ENCODE measurements at regions not wholly inside any gene's neighbourhood (a gene's known extent, or its start where the extent isn't known, plus 50 kb on each side); places are given as distances from the start of the nearest gene placed in this dataset.

GRCh38 chr16:72530434-72530833 lies 358.5 kb upstream of the PMFBP1 start:
- POLR2A ChIA-PET, result no interaction called here
- no peaks in the 10 kb centered on the region for H3K27me3 Mint-ChIP-seq
- no peaks in the 10 kb centered on the region for H3K4me1 Mint-ChIP-seq (ENCODE audit: low read depth)
- DNase-seq, result no peak
- H3K27ac Mint-ChIP-seq, result no peak overlapping the region
- peaks cover 3% of the 10 kb centered on the region for H3K9me3 Mint-ChIP-seq
- CTCF ChIA-PET, result no interaction called here
- intact Hi-C loops (cut with micrococcal nuclease), result no loop called here
- H3K36me3 Mint-ChIP-seq, result no peaks in the 10 kb centered on the region
- no peak overlapping the region for H3K4me3 Mint-ChIP-seq

DNA sequence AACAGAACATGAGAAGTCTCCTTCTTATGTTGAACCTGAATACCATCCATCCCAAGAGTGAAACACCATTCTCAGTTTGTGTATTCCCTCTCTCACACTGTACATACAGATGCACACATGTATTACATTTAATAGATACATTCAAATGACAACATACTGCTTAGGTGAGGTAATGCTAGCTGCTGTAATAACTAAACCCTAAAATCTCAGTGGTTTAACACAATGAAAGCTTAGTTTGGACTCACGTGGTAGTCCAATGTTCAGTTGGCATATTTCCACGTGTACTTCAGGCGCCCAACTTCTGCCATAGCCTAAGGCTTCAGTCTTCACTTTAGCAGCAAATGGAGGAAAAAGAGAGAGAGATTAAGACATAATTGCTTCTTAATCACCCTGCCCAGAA lies 351.1 kb upstream of the PMFBP1 start:
- CTCF ChIA-PET, result no interaction called here
- Mint-ChIP-seq H3K9me3 (peaks cover 21% of the 10 kb centered on the region), H3K27me3 (no peaks in the 10 kb centered on the region), H3K27ac (no peak overlapping the region), H3K36me3 (peaks cover 7% of the 10 kb centered on the region), H3K4me1 (ENCODE audit: low read depth) (no peaks in the 10 kb centered on the region), H3K4me3 (no peak overlapping the region)
- POLR2A ChIA-PET, result no interaction called here
- DNase-seq, result no peak
- intact Hi-C loops (cut with micrococcal nuclease), result no loop called here

DNA sequence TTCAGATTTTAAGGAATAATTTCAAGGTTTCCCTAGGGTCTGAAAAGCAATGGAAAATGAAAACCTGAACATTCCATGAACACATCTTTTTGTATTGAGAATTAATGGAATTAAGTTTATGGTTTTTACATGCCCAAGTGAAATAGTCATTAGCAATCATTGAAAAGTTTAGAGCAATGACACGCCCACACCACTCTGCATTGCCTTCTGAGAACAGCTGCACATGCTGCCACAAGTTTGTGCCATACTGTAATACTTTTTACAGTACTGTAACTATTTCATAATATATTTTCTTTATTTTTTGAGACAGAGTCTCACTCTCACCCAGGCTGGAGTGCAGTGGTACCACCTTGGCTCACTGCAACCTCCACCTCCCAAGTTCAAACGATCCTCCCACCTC lies 345.2 kb upstream of the PMFBP1 start:
- DNase-seq, result no peak
- peaks cover 5% of the 10 kb centered on the region for H3K36me3 Mint-ChIP-seq
- CTCF ChIA-PET, result interaction anchor here (0.6 kb wide), 1 partner anchor 395 kb away, joined by 3 read pairs; no protein-coding TSS in a partner anchor

GRCh38 chr16:72511171-72511570 lies 339.2 kb upstream of the PMFBP1 start:
- ChIA-PET CTCF (interaction anchor here (0.9 kb wide), 1 partner anchor 12 kb away, joined by 3 read pairs; no protein-coding TSS in a partner anchor), POLR2A (no interaction called here)
- no peaks in the 10 kb centered on the region for H3K36me3 Mint-ChIP-seq
- no peaks in the 10 kb centered on the region for H3K27me3 Mint-ChIP-seq
- no peaks in the 10 kb centered on the region for H3K4me1 Mint-ChIP-seq (ENCODE audit: low read depth)
- no peak for DNase-seq
- intact Hi-C loops (cut with micrococcal nuclease), result no loop called here
- H3K27ac Mint-ChIP-seq, result no peak overlapping the region
- no peak overlapping the region for H3K4me3 Mint-ChIP-seq
- no peaks in the 10 kb centered on the region for H3K9me3 Mint-ChIP-seq

More for the DNA sequence above, 345.2 kb upstream of the PMFBP1 start:
- POLR2A ChIA-PET, result no interaction called here
- no peaks in the 10 kb centered on the region for H3K4me1 Mint-ChIP-seq (ENCODE audit: low read depth)
- no peaks in the 10 kb centered on the region for H3K27me3 Mint-ChIP-seq
- intact Hi-C loops (cut with micrococcal nuclease), result no loop called here
- no peak overlapping the region for H3K4me3 Mint-ChIP-seq
- H3K9me3 Mint-ChIP-seq, result peaks cover 8% of the 10 kb centered on the region
- no peak overlapping the region for H3K27ac Mint-ChIP-seq

- DNase-seq, result no peak
- H3K4me1 Mint-ChIP-seq (ENCODE audit: low read depth), result no peaks in the 10 kb centered on the region
- no peak overlapping the region for H3K4me3 Mint-ChIP-seq
- POLR2A ChIA-PET, result no interaction called here
- CTCF ChIA-PET, result no interaction called here
- intact Hi-C loops (cut with micrococcal nuclease), result no loop called here
- no peaks in the 10 kb centered on the region for H3K27me3 Mint-ChIP-seq
- H3K27ac Mint-ChIP-seq, result no peak overlapping the region
- no peaks in the 10 kb centered on the region for H3K36me3 Mint-ChIP-seq
- no peaks in the 10 kb centered on the region for H3K9me3 Mint-ChIP-seq
Observed at GRCh38 chr16:72508191-72508590, 336.2 kb upstream of the PMFBP1 start.

GRCh38 chr16:72502594-72503005 lies 330.6 kb upstream of the PMFBP1 start:
- intact Hi-C loops (cut with micrococcal nuclease), result loop anchor here (5.0 kb wide), 2 partner anchors 345 to 695 kb away; no protein-coding TSS in a partner anchor
- Mint-ChIP-seq H3K4me1 (ENCODE audit: low read depth) (no peaks in the 10 kb centered on the region), H3K4me3 (no peak overlapping the region), H3K36me3 (no peaks in the 10 kb centered on the region), H3K9me3 (no peaks in the 10 kb centered on the region), H3K27ac (no peak overlapping the region), H3K27me3 (no peaks in the 10 kb centered on the region)
- POLR2A ChIA-PET, result no interaction called here
- DNase-seq, result no peak
- CTCF ChIA-PET, result interaction anchor here (0.7 to 2.2 kb wide), 5 partner anchors 10 to 355 kb away, joined by 3 to 9 read pairs (median 4); no protein-coding TSS in a partner anchor

- intact Hi-C loops (cut with micrococcal nuclease), result loop anchor here (5.0 kb wide), 2 partner anchors 345 to 695 kb away; no protein-coding TSS in a partner anchor
- H3K36me3 Mint-ChIP-seq, result no peaks in the 10 kb centered on the region
- no peak overlapping the region for H3K27ac Mint-ChIP-seq
- ChIA-PET POLR2A (no interaction called here), CTCF (interaction anchor here (0.7 to 2.2 kb wide), 4 partner anchors 9 to 378 kb away, joined by 3 to 9 read pairs (median 4); no protein-coding TSS in a partner anchor)
- H3K9me3 Mint-ChIP-seq, result no peaks in the 10 kb centered on the region
- peak; percentile 57 for DNase-seq
- H3K27me3 Mint-ChIP-seq, result no peaks in the 10 kb centered on the region
- no peaks in the 10 kb centered on the region for H3K4me1 Mint-ChIP-seq (ENCODE audit: low read depth)
- H3K4me3 Mint-ChIP-seq, result no peak overlapping the region
Observed at GRCh38 chr16:72501739-72502593, 330.0 kb upstream of the PMFBP1 start.

GRCh38 chr16:72500545-72500944 lies 328.6 kb upstream of the PMFBP1 start:
- no peaks in the 10 kb centered on the region for H3K36me3 Mint-ChIP-seq
- no peaks in the 10 kb centered on the region for H3K4me1 Mint-ChIP-seq (ENCODE audit: low read depth)
- intact Hi-C loops (cut with micrococcal nuclease), result loop anchor here (5.0 kb wide), 2 partner anchors 347 to 697 kb away; no protein-coding TSS in a partner anchor
- H3K9me3 Mint-ChIP-seq, result no peaks in the 10 kb centered on the region
- ChIA-PET POLR2A (no interaction called here), CTCF (interaction anchor here (1.0 to 2.0 kb wide), 3 partner anchors 332 to 376 kb away, joined by 3 to 5 read pairs (median 3); no protein-coding TSS in a partner anchor)
- DNase-seq, result no peak
- H3K27ac Mint-ChIP-seq, result no peak overlapping the region
- H3K27me3 Mint-ChIP-seq, result no peaks in the 10 kb centered on the region
- no peak overlapping the region for H3K4me3 Mint-ChIP-seq

DNA sequence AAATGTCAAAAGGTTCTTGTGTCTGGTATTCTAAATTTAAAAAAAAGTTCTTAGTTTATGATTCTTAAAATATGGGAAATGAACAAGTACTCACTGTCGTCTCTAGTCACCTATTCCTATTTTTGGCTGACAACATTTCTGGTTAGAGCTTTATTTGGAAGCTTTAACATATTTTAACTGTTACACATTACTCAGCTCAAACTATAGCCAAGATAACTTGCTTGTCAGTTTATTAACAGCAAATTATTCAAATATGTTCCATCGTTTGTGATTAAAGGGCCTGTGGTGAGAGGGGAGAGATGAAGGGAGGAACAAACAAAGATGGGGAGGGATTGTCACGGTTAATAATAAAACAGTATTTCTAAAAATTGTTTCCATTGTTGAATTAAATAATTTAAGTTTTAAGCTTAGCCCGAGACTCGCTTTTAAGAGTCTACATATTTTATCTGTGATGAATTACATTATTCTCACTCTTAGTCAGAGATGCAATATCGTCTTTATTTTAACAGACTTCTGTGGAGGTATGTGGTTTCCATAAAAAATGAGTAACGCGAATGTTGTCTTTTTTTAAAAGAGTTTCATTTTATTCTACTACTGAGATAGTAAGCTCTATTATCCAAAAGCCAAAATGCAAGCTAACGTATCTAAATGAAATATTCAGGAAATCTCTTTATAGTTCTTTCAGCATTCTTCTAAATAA lies 321.9 kb upstream of the PMFBP1 start:
- intact Hi-C loops (cut with micrococcal nuclease), result loop anchor here (5.0 kb wide), 1 partner anchor 168 kb away; no protein-coding TSS in a partner anchor
- H3K9me3 Mint-ChIP-seq, result no peaks in the 10 kb centered on the region
- ChIA-PET CTCF (interaction anchor here (1.5 kb wide), 1 partner anchor 9 kb away, joined by 3 read pairs; no protein-coding TSS in a partner anchor), POLR2A (no interaction called here)
- peaks cover 5% of the 10 kb centered on the region for H3K4me1 Mint-ChIP-seq (ENCODE audit: low read depth)
- H3K4me3 Mint-ChIP-seq, result no peak overlapping the region
- H3K27ac Mint-ChIP-seq, result no peak overlapping the region
- no peaks in the 10 kb centered on the region for H3K36me3 Mint-ChIP-seq
- no peak for DNase-seq
- no peaks in the 10 kb centered on the region for H3K27me3 Mint-ChIP-seq

DNA sequence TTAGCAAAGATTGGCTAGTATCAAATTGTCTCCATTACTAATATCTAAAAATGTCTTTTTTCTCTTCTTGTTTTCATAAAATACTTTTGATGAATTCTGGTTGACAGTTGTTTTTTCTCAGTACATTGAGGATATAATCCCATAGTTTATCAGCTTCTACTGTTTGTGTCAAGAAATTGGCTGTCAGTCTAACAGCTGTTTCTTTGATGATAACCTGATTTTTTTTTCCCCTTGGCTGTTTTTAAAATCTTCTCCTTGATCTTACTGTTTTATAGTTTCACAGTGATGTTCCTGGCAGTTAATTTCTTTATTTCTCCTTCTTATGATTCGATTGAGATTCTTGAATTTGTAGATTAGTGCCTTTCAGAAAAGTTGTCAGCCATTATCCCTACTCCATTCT lies 315.3 kb upstream of the PMFBP1 start:
- no peak overlapping the region for H3K27ac Mint-ChIP-seq

DNA sequence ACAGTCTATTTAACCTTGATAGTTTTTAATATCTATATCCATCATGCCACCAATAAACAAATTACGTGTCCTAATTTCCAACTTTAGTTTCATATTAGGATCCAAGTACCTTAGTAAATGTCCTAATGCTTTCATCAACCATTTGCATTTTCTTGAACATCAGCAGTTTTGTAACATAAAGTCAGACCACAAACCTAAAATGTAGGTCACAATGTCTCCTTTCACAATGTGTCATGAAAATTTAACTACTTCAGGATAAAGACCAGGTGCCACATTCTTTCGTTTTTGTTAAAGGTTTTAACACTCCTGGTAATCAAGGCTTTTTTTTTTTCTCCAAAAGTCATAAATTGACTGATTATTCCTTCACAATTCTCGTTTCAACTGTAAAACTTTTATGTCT lies 310.7 kb upstream of the PMFBP1 start:
- H3K9me3 Mint-ChIP-seq, result peaks cover 4% of the 10 kb centered on the region
- POLR2A ChIA-PET, result no interaction called here
- intact Hi-C loops (cut with micrococcal nuclease), result loop anchor here (1.0 kb wide), 1 partner anchor 8 kb away; no protein-coding TSS in a partner anchor
- peak overlapping the region; percentile 28 for H3K27ac Mint-ChIP-seq
- no peak overlapping the region for H3K4me3 Mint-ChIP-seq
- peaks cover 34% of the 10 kb centered on the region for H3K4me1 Mint-ChIP-seq (ENCODE audit: low read depth)
- DNase-seq, result no peak
- CTCF ChIA-PET, result interaction anchor here (0.8 kb wide), 1 partner anchor 9 kb away, joined by 5 read pairs; no protein-coding TSS in a partner anchor
- no peaks in the 10 kb centered on the region for H3K36me3 Mint-ChIP-seq
- H3K27me3 Mint-ChIP-seq, result no peaks in the 10 kb centered on the region

More for the DNA sequence above, 315.3 kb upstream of the PMFBP1 start:
- intact Hi-C loops (cut with micrococcal nuclease), result no loop called here
- H3K9me3 Mint-ChIP-seq, result peaks cover 4% of the 10 kb centered on the region
- peaks cover 17% of the 10 kb centered on the region for H3K4me1 Mint-ChIP-seq (ENCODE audit: low read depth)
- DNase-seq, result no peak
- H3K27me3 Mint-ChIP-seq, result no peaks in the 10 kb centered on the region
- ChIA-PET CTCF (no interaction called here), POLR2A (no interaction called here)
- no peak overlapping the region for H3K4me3 Mint-ChIP-seq
- no peaks in the 10 kb centered on the region for H3K36me3 Mint-ChIP-seq

- Mint-ChIP-seq H3K27ac (no peak overlapping the region), H3K36me3 (no peaks in the 10 kb centered on the region), H3K4me3 (no peak overlapping the region), H3K9me3 (no peaks in the 10 kb centered on the region), H3K27me3 (no peaks in the 10 kb centered on the region), H3K4me1 (ENCODE audit: low read depth) (peaks cover 34% of the 10 kb centered on the region)
- DNase-seq, result no peak
- CTCF ChIA-PET, result no interaction called here
- intact Hi-C loops (cut with micrococcal nuclease), result no loop called here
- POLR2A ChIA-PET, result no interaction called here
Observed at GRCh38 chr16:72481419-72481818, 309.5 kb upstream of the PMFBP1 start.

Measured in activated CD4-positive, alpha-beta memory T cell treated with anti-CD3 and anti-CD28 coated beads for 36 hours (primary cell).